Neural progenitor cell (in vitro differentiated cells): ENCODE measurements at regions not wholly inside any gene's neighbourhood (a gene's known extent, or its start where the extent isn't known, plus 50 kb on each side); places are given as distances from the start of the nearest gene placed in this dataset.

Source experiments
- EZH2 ChIP-seq: fragments of 200-600 bp; sonication (generic); IDR thresholded peaks from 2 replicates; pipeline ENCODE4 v1.6.1; 2017; ENCODE audit warnings: antibody characterized with exemption, mild to moderate bottlenecking, moderate library complexity
- TF ChIP-seq, protein P1 (sequence below): fragments of 200-600 bp; sonication (generic); IDR thresholded peaks from 2 replicates; pipeline ENCODE4 v1.5.1; 2017; ENCODE audit warnings: antibody characterized with exemption, mild to moderate bottlenecking

DNA sequence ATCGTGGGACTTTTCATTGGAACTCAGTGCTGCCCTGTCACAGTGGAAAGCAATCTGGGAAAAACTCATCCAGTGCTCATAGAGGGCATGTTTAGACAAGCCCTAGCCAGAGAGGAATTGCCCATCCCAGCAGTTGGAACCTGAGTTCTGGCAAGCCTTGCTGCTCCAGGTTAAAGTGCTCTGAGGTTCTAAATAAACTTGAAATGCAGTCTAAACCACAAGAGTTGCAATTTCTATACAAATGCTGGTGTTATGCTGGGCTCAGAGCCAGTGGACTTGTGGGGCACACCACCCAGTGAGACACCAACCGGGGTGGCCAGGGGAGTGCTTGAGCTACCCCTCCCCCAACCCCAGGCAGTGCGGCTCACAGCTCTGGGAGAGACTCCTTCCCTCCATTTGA is 142.8 kb upstream of the PPP1R2C start:
- TF ChIP-seq, protein P1, sequence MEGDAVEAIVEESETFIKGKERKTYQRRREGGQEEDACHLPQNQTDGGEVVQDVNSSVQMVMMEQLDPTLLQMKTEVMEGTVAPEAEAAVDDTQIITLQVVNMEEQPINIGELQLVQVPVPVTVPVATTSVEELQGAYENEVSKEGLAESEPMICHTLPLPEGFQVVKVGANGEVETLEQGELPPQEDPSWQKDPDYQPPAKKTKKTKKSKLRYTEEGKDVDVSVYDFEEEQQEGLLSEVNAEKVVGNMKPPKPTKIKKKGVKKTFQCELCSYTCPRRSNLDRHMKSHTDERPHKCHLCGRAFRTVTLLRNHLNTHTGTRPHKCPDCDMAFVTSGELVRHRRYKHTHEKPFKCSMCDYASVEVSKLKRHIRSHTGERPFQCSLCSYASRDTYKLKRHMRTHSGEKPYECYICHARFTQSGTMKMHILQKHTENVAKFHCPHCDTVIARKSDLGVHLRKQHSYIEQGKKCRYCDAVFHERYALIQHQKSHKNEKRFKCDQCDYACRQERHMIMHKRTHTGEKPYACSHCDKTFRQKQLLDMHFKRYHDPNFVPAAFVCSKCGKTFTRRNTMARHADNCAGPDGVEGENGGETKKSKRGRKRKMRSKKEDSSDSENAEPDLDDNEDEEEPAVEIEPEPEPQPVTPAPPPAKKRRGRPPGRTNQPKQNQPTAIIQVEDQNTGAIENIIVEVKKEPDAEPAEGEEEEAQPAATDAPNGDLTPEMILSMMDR, result no peak
- no peak for TF ChIP-seq EZH2
